ENCODE measurements at regions not wholly inside any gene's neighbourhood (a gene's known extent, or its start where the extent isn't known, plus 50 kb on each side); places are given as distances from the start of the nearest gene placed in this dataset.

DNA sequence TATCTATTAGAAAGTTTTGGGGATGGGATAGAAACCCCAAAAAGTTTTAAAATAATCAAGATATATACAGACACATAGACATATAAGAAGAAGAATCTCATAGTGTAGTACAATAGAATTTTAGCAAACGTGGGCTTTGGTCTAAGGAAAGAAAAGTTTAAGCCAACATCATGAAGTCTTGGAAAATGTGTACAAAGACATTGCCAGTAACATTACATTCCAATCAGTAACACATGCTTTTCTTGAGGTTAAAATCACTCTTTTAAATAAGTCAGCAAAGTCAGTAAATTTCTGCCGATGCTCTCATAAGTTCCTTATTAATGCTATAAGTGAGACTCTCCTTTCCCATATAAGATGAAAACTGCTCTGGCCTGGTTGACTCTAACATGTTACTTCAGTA is 201.1 kb upstream of the LRIG3 start:
- Histone ChIP-seq H3K9me2 (ENCODE audit: insufficient read depth) (no peaks in the 10 kb centered on the region), H3K9me3 (ENCODE audit: insufficient read depth, low read depth) (no peaks in the 10 kb centered on the region; the same call in 1 of the 2 replicates), H3F3A (ENCODE audit: insufficient read depth, low read depth) (no peaks in the 10 kb centered on the region), H3K36me3 (ENCODE audit: low read depth) (no peaks in the 10 kb centered on the region), H4K20me1 (ENCODE audit: insufficient read depth) (no peaks in the 10 kb centered on the region), H3K4me3 (no peak overlapping the region), H3K4me2 (no peak overlapping the region), H3K4me1 (replicated peaks; ENCODE audit: insufficient read depth) (peaks cover 8% of the 10 kb centered on the region; the same call in 1 of the 2 replicates), H3K27me3 (ENCODE audit: insufficient read depth, low read depth) (no peaks in the 10 kb centered on the region), H3K27ac (no peak overlapping the region), H3K79me2 (ENCODE audit: low read depth) (no peaks in the 10 kb centered on the region), H2AFZ (no peak overlapping the region)
- intact Hi-C loops (cut with micrococcal nuclease; ENCODE audit: unreplicated experiment), result no loop called here
- DNase-seq, result no peak
- CTCF ChIA-PET, result no interaction called here
- POLR2A ChIA-PET (ENCODE audit: unreplicated experiment), result no interaction called here
- TF ChIP-seq, protein P1, sequence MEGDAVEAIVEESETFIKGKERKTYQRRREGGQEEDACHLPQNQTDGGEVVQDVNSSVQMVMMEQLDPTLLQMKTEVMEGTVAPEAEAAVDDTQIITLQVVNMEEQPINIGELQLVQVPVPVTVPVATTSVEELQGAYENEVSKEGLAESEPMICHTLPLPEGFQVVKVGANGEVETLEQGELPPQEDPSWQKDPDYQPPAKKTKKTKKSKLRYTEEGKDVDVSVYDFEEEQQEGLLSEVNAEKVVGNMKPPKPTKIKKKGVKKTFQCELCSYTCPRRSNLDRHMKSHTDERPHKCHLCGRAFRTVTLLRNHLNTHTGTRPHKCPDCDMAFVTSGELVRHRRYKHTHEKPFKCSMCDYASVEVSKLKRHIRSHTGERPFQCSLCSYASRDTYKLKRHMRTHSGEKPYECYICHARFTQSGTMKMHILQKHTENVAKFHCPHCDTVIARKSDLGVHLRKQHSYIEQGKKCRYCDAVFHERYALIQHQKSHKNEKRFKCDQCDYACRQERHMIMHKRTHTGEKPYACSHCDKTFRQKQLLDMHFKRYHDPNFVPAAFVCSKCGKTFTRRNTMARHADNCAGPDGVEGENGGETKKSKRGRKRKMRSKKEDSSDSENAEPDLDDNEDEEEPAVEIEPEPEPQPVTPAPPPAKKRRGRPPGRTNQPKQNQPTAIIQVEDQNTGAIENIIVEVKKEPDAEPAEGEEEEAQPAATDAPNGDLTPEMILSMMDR (conservative IDR thresholded peaks at IDR 0.05), result no peak
- TF ChIP-seq EZH2 (IDR thresholded peaks at IDR 0.05; ENCODE audit: low read depth), result no peak
- no TSS peak for BruUV-seq (replicated peaks)

DNA sequence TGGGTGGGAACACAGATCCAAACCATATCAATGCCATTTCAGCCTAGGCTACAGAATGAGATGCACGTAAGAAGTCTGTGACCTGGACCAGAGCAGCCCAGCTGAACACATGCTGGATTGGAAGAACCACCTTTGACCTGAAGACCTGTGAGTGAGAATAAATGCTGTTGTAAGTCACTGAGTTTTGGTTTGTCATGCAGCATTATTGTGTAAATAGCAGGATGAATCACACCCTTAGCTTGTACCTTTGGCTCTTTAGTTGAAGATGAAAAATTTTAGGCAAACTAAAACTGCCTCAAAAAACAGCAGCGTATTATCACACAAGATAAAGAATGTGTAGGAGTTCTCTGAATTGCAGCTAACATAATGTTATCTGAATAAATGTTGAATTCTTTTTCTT is 199.4 kb upstream of the LRIG3 start:
- intact Hi-C loops (cut with micrococcal nuclease; ENCODE audit: unreplicated experiment), result loop anchor here (10.0 kb wide), 1 partner anchor 1375 kb away; no protein-coding TSS in a partner anchor
- BruUV-seq (replicated peaks), result no TSS peak
- DNase-seq, result no peak
- no peak for TF ChIP-seq EZH2 (IDR thresholded peaks at IDR 0.05; ENCODE audit: low read depth)
- TF ChIP-seq, protein P1 (conservative IDR thresholded peaks at IDR 0.05), result no peak
- no peak overlapping the region for H3K4me2 ChIP-seq
- no peak overlapping the region for H3K27ac ChIP-seq
- H3K9me2 ChIP-seq (ENCODE audit: insufficient read depth), result no peaks in the 10 kb centered on the region
- peaks cover 8% of the 10 kb centered on the region; the same call in 1 of the 2 replicates for H3K4me1 ChIP-seq (replicated peaks; ENCODE audit: insufficient read depth)
- H3K9me3 ChIP-seq (ENCODE audit: insufficient read depth, low read depth), result no peaks in the 10 kb centered on the region; the same call in 1 of the 2 replicates
- POLR2A ChIA-PET (ENCODE audit: unreplicated experiment), result no interaction called here
- no peaks in the 10 kb centered on the region for H3K79me2 ChIP-seq (ENCODE audit: low read depth)
- H3K36me3 ChIP-seq (ENCODE audit: low read depth), result no peaks in the 10 kb centered on the region
- no peaks in the 10 kb centered on the region for H3K27me3 ChIP-seq (ENCODE audit: insufficient read depth, low read depth)
- H3F3A ChIP-seq (ENCODE audit: insufficient read depth, low read depth), result no peaks in the 10 kb centered on the region
- H3K4me3 ChIP-seq, result no peak overlapping the region
- H4K20me1 ChIP-seq (ENCODE audit: insufficient read depth), result no peaks in the 10 kb centered on the region
- CTCF ChIA-PET, result no interaction called here
- H2AFZ ChIP-seq, result no peak overlapping the region

GRCh38 chr12:59118356-59118755 is 198.1 kb upstream of the LRIG3 start:
- intact Hi-C loops (cut with micrococcal nuclease; ENCODE audit: unreplicated experiment), result loop anchor here (10.0 kb wide), 1 partner anchor 1376 kb away; no protein-coding TSS in a partner anchor
- H3K9me2 ChIP-seq (ENCODE audit: insufficient read depth), result no peaks in the 10 kb centered on the region

More at GRCh38 chr12:59118356-59118755, 198.1 kb upstream of the LRIG3 start:
- H3K27me3 ChIP-seq (ENCODE audit: insufficient read depth, low read depth), result no peaks in the 10 kb centered on the region
- H3K79me2 ChIP-seq (ENCODE audit: low read depth), result no peaks in the 10 kb centered on the region
- H3K4me1 ChIP-seq (replicated peaks; ENCODE audit: insufficient read depth), result peaks cover 8% of the 10 kb centered on the region; the same call in 1 of the 2 replicates
- TF ChIP-seq, protein P1 (conservative IDR thresholded peaks at IDR 0.05), result no peak
- no peak for TF ChIP-seq EZH2 (IDR thresholded peaks at IDR 0.05; ENCODE audit: low read depth)
- H3F3A ChIP-seq (ENCODE audit: insufficient read depth, low read depth), result no peaks in the 10 kb centered on the region
- no peak for DNase-seq
- no peaks in the 10 kb centered on the region for H4K20me1 ChIP-seq (ENCODE audit: insufficient read depth)
- no peaks in the 10 kb centered on the region; the same call in 1 of the 2 replicates for H3K9me3 ChIP-seq (ENCODE audit: insufficient read depth, low read depth)
- H3K4me2 ChIP-seq, result no peak overlapping the region
- CTCF ChIA-PET, result no interaction called here
- H3K4me3 ChIP-seq, result no peak overlapping the region
- no TSS peak for BruUV-seq (replicated peaks)
- POLR2A ChIA-PET (ENCODE audit: unreplicated experiment), result no interaction called here
- no peak overlapping the region for H2AFZ ChIP-seq
- H3K27ac ChIP-seq, result no peak overlapping the region
- H3K36me3 ChIP-seq (ENCODE audit: low read depth), result no peaks in the 10 kb centered on the region
